ENCODE measurements at regions not wholly inside any gene's neighbourhood (a gene's known extent, or its start where the extent isn't known, plus 50 kb on each side); places are given as distances from the start of the nearest gene placed in this dataset.

DNA sequence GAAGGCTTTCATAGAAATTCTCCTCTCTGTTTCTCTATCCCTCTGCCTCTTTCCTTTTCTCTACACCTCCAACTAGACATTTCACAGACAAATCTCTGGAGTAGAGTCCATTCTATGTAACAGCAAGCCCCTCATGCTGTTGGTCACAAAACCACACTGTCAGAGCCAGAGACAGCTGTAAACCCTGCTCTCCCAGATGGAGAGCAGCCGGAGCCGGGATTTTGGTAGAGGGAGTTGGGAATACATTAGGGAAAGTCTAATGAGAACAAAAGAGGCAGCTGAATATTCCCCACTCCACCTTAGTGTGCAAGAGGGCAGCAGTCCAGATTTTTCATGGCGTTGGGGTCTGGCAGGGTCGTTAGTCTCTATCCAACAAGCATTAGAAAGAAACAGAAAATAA, 68.3 kb upstream of the EDN1 start:
- DNase-seq = no peak

DNA sequence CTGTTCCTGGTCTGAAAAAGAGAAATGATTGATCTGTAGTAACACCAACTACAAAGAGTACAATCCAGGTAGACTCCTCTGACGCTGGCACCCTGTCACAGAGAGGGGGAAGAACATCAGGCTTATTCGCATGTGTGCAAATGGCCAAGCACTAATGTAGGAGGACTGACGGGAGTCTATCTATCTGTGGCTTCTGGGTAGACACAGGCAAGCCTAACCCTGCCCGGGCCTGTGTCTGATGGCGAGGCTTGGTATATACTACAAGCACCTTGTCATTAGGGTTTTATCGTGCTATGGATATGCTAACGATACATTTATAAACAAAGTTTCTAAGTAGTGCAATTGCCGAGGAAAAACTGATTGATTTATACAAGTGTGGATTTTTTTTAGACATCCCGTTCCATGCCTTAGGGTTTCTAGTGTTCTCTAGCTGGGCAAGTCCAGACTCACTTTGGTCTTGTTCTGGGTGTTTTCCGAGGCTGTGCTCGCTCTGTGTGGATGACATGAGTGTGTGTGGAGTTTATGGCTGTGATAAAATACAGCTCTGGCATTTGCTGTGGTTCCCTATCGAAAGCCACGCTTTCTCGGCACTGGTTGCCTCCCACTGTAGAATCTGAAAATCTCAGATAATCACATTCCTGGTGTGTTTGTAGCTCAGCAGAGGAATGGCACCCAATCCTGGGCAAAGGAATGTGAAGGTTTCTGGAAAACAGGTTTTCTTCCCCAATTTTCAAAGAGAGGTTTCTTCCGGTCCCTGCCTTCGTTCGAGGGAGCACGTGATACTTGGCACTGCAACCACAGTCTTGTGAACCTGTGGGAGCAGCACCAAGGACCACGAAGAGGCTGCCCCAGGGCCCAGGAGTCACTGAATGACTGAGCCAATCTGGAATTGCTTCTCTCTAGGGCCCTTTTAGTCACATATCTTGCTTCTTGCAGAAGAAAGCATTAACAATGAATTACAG, 67.5 kb upstream of the EDN1 start:
- DNase-seq = no peak

DNA sequence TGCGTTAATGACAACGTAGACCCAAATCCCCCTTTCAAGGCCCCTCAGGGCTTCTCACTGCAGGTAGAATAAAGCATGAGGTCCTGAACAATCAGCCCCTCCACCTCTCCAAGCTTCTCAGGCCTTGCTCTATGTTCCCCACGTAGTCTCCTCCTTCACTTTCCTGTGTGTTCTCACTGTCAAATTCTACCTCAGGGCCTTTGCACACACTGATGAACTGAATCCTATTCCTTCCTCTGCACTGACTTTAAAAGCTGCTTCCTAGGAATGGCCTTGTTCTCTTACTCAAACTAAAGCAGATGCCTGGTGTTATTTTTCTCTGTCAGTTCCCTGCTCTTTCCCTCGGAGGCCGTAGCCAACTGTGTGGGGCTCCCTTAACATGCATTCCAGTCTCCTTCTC, 66.8 kb upstream of the EDN1 start:
- no peak for DNase-seq

DNA sequence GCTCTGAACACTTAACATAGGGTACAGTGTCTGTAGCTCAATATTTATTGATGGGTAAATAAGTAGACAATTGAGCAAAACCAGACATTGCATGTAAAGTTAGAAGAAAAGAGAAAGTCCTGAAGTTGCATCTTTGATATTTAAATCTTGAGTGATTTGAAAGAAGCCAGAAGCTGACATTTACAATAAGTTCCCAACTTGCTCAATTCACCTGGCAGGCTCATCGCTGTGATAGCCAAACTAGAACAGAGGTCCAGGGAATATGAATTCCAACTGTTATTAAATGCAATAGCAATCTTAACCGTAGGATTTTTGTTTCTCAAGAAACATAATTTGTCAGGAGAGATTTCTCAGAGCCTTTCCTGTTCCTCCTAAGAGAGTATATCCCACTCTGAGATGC, 65.9 kb upstream of the EDN1 start:
- no peak for DNase-seq

DNA sequence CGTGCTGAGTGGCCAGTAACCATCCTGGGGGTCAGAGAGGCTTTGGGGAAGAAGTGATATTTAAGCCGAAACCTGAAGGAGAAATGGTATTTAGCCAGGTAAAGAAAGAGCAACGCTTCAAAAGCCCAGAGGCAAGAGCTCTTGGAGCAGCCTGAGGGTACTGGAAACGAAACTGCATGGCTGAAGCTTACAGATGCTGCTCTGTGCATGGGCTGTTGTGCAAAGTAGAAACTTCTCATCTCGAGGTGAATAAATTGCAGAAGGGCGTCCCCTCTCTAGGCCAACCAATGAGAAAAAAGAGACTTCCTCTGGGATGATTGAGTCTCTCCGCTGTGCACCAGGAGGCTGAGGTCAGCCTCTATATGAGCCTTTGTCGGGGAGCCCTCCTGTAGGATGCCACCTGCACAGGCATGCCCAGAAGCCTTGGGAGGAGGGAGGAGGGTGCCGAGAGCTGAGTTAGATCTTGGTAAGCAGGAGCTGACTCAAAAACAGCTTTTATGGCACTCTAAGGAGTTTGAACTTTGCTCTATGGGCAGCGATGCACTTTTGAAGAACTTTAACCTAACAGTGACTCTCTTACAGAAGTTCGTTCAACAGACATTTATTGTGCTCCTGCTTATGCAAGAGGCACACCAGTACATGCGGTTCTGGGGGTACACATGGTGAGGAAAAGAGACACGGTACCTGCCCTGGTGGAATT, 61.6 kb upstream of the EDN1 start:
- DNase-seq = no peak

DNA sequence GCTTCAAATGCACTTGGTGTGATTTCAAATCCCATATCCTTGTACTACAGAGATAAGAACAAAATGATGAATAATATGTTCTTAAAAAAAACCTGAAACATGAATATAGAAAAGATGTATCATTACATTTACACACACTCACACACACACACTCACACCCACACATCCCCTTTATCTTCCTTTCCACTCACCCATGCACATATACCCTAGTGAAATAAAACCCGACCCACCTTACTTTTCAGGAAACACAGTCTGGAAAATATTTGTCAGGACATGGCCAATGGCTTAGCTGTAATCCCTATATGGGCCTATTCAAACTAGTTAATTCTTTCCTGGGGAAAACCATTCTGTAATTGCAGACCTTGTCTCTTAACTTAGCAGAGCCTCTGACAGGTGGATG, 60.8 kb upstream of the EDN1 start:
- DNase-seq = no peak

DNA sequence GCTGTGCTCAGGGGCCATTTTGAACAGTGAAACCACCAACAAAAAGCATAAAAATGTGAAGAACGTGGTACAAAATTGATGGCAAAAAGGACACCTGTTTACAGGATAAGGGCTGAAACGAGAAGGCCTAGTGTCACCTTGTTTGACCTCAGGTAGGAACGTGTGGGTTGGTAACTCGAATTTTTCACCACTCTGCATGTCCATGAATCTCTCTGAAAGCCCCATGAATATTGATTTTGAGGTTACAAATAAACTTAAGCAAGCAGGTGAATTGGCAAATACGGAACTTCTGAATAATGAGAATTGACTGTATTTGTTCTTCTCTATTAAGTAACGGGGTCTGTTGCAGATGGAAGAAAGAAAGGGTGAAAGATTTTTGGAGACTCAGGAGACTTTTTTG, 59.6 kb upstream of the EDN1 start:
- no peak for DNase-seq

DNA sequence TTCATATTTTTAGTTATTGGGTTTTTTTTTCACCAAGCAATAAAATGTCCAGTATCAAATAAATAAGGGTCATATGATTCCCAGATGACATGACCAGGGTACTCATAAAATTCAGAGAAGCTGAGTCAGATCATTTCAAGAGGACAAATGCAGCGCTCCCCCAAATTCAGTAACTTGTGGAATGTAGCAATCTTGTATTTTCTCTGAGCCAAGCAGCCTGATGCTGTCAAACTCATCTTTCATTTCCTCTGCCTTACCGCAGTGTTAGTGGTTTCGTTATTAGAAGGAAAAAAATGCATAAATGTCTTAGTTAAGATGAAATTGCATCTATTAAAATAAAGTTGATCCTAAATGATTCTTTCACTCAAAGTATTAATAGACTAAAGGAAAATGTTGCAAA, 57.8 kb upstream of the EDN1 start:
- DNase-seq = no peak

DNA sequence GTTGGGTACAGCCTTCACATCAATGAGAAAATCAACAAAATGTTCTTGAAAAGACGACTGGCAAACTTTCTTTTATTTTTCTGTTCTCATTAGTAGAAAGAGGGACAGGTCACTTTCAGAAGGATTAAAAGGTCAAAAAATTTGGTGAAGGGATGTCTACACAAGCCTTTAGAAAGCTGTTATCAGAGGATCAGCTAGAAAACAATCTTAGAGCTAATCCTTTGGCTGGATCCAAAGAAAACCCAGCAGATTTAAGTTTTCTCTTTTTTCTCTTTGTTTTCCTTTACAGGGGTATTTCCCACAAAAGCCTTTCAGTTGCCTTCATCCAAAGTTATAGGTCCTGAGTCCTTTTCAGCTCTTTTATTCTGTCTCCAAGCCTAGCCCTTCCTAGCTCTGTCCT, 57.3 kb upstream of the EDN1 start:
- DNase-seq = no peak

DNA sequence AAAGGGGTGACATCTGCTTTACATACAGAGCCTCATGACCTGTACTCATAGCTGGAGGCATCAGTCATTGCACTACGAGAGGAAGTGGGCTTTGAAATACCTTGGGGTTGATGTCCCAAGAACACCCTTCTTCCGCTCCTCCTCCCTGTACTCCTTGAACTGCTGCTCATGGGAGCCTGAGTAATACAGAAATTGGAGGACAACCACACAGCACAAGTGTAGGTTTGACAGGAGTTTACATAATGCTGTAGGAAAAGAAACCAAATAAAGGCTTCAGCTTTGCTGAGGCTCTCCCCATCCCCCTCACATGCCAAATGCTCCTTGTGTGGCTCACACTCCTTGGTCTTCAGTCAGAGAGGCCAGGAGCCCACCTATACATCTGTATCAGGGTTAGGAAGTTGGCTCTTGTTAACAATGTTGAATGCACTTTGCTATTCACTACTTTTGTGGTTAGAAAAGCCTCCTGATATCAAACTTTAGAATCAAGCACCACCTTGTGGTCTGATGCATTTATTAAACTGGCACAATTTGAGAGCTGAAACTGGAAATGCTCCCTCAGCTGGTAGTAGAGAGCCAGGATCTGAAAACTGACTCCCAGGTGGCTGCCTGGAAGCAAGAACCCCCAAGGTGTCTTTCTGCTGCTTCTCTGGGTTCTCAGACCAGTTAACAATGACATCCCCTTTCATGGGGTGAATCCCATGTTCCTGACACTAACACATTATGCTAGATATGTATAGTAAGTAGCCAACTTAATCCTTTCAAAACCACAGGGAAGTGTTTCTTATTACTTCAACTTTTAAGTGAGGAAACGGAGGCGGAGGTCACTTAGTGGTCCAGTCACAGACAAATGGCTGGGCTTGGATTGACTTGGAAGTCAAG, 56.2 kb upstream of the EDN1 start:
- peak; percentile 80 for DNase-seq

DNA sequence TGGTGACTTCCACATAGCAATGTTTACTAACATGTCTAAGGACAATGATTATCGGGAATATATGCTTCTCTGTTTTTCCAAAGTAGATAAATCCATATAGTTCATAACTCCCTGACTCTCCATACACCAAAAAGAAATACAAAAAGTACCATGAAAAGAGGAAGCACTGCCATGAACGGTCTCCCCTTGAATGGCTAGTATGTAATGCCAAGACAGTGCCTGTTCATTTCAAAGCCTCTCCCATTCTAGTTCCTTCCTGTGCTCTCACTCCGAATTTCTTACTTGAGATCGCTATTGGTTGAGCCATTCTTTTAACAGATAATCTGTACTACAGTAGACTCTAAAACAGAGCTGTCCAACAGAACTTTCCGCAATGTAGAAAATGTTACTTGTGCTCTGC, 54.8 kb upstream of the EDN1 start:
- no peak for DNase-seq

DNA sequence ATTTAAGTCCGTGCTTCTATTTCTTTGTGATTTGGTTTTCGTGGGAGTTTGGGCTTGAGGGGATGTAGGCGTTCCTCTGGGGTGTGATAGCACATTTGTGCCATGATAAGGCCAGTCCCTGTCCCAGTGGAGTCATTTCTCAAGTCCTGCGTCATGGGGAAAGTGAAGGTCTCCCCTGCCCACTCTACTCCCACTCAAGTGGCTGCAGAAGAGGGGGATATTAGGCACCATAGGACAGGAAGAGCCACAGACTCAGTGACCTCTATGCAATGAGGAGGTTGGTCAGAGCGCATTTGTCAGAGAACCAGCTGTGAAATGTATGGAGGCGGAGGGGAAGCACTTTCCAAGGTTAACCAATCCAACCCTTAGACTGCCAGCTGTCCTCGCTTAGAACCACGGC, 51.9 kb upstream of the EDN1 start:
- no peak for DNase-seq

Measured in DMS53 (cell line).